Rectal smooth muscle tissue (tissue), 1 donor: ENCODE measurements at regions not wholly inside any gene's neighbourhood (a gene's known extent, or its start where the extent isn't known, plus 50 kb on each side); places are given as distances from the start of the nearest gene placed in this dataset.

Experiments used
- H3K27ac ChIP-seq: one replicate; pipeline ENCODE4 v1.7.0; 2013; ENCODE audit warnings: low read depth, low read length, inconsistent platforms
- H3K27me3 ChIP-seq: one replicate; pipeline ENCODE4 v1.7.0; 2013; ENCODE audit warnings: low read length; ENCODE audit not compliant: control insufficient read depth, insufficient read depth
- H3K36me3 ChIP-seq: one replicate; pipeline ENCODE4 v1.7.0; 2013; ENCODE audit warnings: low read length; ENCODE audit not compliant: control insufficient read depth, insufficient read depth
- H3K4me1 ChIP-seq: one replicate; pipeline ENCODE4 v1.7.0; 2013; ENCODE audit warnings: low read length; ENCODE audit not compliant: control insufficient read depth, insufficient read depth
- H3K4me3 ChIP-seq: one replicate; pipeline ENCODE4 v1.7.0; 2013; ENCODE audit warnings: low read length
- H3K9ac ChIP-seq: one replicate; pipeline ENCODE4 v1.7.0; 2013; ENCODE audit warnings: low read length

GRCh38 chr5:117207088-117207668, 632.6 kb upstream of the SEMA6A start:
- Histone ChIP-seq H3K27me3 (no peaks in the 10 kb centered on the region), H3K36me3 (no peaks in the 10 kb centered on the region), H3K4me1 (no peaks in the 10 kb centered on the region), H3K4me3 (no peak overlapping the region), H3K27ac (no peak overlapping the region), H3K9ac (no peak overlapping the region)

- Histone ChIP-seq H3K27me3 (no peaks in the 10 kb centered on the region), H3K27ac (no peak overlapping the region), H3K4me1 (peaks cover 3% of the 10 kb centered on the region), H3K4me3 (no peak overlapping the region), H3K36me3 (no peaks in the 10 kb centered on the region), H3K9ac (no peak overlapping the region)
These were observed 631.3 kb upstream of the SEMA6A start for GRCh38 chr5:117205894-117206293.

GRCh38 chr5:117204926-117205869, 630.6 kb upstream of the SEMA6A start:
- Histone ChIP-seq H3K4me3 (no peak overlapping the region), H3K36me3 (no peaks in the 10 kb centered on the region), H3K27me3 (no peaks in the 10 kb centered on the region), H3K27ac (no peak overlapping the region), H3K9ac (no peak overlapping the region), H3K4me1 (peaks cover 7% of the 10 kb centered on the region)

DNA sequence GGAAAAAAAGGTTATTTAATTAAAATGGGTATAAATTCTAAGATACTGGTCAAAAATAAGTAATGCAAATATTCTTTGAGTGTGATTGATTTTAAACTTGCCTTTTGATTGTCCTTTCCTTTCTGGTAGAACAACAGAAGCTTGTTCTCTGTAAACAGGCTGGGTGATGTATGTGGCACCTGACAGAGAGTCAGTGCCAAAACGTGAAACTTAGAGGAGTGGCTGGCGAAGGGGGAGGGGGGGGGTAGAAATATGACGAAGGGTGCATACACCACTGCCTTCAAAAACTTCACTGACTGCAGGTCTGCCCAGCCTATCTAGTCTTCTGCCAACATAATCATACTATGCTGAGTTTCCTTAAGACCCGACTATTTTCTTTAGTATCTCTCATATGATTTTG, 629.8 kb upstream of the SEMA6A start:
- no peaks in the 10 kb centered on the region for H3K27me3 ChIP-seq
- H3K4me1 ChIP-seq, result peaks cover 7% of the 10 kb centered on the region
- no peak overlapping the region for H3K9ac ChIP-seq
- no peak overlapping the region for H3K4me3 ChIP-seq
- H3K27ac ChIP-seq, result no peak overlapping the region
- no peaks in the 10 kb centered on the region for H3K36me3 ChIP-seq

DNA sequence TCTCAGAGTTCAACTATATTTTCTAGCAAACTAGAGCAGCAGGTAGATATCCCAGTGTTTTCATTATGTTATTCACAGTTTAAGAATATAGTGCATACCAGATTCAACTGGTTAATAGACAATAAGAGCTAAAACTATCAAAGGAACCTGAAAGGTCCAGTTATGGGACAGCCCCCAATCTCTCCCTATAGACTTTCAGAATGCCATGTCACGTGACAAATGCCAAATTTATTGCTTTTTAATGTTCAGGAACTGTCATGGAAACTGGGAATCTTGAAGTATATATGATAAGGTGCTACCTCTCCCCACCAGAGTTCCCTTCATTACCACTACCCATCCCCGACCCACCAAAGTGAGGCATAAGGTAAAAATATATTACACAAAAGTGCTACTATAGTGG, 629.0 kb upstream of the SEMA6A start:
- Histone ChIP-seq H3K4me1 (peaks cover 7% of the 10 kb centered on the region), H3K4me3 (no peak overlapping the region), H3K36me3 (no peaks in the 10 kb centered on the region), H3K27ac (no peak overlapping the region), H3K9ac (no peak overlapping the region), H3K27me3 (no peaks in the 10 kb centered on the region)

DNA sequence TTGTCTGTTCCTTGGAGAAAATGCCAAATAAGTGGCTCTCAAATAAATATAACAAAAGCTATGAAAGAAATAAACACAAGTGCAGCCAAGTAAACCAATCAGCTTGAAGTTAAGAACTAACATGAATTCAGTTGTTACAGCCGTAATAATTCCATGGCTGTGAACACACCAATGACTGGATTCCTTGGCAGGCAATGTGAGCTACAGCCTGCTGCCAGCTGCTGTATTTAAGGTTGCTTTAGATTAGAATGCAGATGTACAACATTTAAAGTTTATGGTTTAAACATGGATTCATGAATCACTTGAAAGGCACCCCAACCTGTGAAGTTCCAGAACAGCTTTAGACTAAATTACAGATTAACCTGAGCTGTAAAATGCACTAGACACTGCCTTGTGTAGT, 626.4 kb upstream of the SEMA6A start:
- no peaks in the 10 kb centered on the region for H3K36me3 ChIP-seq
- H3K27ac ChIP-seq, result no peak overlapping the region
- H3K4me3 ChIP-seq, result no peak overlapping the region
- H3K27me3 ChIP-seq, result no peaks in the 10 kb centered on the region
- H3K4me1 ChIP-seq, result peaks cover 7% of the 10 kb centered on the region
- no peak overlapping the region for H3K9ac ChIP-seq

DNA sequence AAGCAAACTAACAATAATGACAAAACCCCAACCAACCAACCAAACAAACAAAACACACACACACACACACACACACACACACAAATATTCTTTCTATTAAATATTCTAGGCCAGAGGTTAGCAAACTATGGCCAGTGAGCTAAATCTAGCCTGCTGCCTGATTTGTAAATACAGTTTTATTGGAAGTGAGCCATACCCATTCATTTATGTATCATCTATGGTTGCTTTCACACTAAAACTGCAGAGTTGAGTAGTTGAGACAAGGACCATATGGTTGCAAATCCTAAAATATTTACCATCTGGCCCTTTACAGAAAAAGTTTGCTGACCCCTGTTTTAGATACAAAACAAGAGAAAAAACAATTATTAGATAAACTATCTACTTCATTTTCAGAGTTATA, 620.5 kb upstream of the SEMA6A start:
- H3K4me3 ChIP-seq, result no peak overlapping the region
- H3K4me1 ChIP-seq, result no peaks in the 10 kb centered on the region
- no peaks in the 10 kb centered on the region for H3K27me3 ChIP-seq
- H3K36me3 ChIP-seq, result no peaks in the 10 kb centered on the region
- no peak overlapping the region for H3K27ac ChIP-seq
- H3K9ac ChIP-seq, result no peak overlapping the region

GRCh38 chr5:117191251-117191650, 616.6 kb upstream of the SEMA6A start:
- Histone ChIP-seq H3K27ac (no peak overlapping the region), H3K36me3 (no peaks in the 10 kb centered on the region), H3K4me3 (no peak overlapping the region), H3K9ac (no peak overlapping the region), H3K4me1 (no peaks in the 10 kb centered on the region), H3K27me3 (no peaks in the 10 kb centered on the region)

GRCh38 chr5:117189784-117190183, 615.2 kb upstream of the SEMA6A start:
- H3K4me3 ChIP-seq, result no peak overlapping the region
- H3K36me3 ChIP-seq, result no peaks in the 10 kb centered on the region
- no peak overlapping the region for H3K27ac ChIP-seq
- H3K4me1 ChIP-seq, result no peaks in the 10 kb centered on the region
- no peak overlapping the region for H3K9ac ChIP-seq
- no peaks in the 10 kb centered on the region for H3K27me3 ChIP-seq

DNA sequence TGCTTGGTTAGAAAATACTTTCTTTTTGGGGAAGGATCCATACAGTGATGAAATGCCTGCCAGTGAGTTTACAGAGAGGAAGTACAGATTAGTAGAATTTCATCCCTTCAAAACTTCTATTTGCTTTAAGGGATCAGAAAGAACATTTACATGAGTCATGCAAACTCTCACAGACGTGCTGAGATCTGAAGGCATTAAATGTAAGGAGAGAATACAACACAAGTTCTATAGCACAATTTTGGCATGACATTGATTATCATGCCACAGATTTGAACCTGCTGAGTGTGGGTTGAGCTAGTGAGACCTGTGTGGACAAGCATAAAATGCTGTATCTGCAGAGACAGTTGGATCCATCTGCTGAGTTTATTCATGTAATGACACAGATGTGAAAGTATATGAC, 613.6 kb upstream of the SEMA6A start:
- Histone ChIP-seq H3K36me3 (no peaks in the 10 kb centered on the region), H3K9ac (no peak overlapping the region), H3K27me3 (no peaks in the 10 kb centered on the region), H3K27ac (no peak overlapping the region), H3K4me1 (no peaks in the 10 kb centered on the region), H3K4me3 (no peak overlapping the region)

DNA sequence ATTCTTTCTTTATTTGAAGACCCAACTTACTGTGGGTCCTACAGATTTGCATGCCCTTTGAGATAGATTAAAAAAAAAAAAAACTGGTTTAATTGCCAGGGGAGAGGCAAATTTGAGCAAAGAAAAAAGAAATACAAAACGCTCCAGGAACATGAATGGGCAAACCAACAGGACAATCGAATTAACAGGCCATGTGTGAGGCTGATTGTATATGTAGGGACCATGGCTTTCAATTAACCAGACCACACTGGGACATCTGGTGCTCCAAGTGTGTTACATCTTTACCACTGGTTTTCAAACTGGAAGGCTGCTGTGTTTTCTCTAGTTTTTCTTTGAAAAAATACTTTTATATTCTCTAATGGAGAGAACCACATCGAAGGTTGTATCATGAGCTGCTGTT, 612.1 kb upstream of the SEMA6A start:
- Histone ChIP-seq H3K36me3 (no peaks in the 10 kb centered on the region), H3K27me3 (no peaks in the 10 kb centered on the region), H3K4me1 (no peaks in the 10 kb centered on the region), H3K4me3 (no peak overlapping the region), H3K9ac (no peak overlapping the region), H3K27ac (no peak overlapping the region)

DNA sequence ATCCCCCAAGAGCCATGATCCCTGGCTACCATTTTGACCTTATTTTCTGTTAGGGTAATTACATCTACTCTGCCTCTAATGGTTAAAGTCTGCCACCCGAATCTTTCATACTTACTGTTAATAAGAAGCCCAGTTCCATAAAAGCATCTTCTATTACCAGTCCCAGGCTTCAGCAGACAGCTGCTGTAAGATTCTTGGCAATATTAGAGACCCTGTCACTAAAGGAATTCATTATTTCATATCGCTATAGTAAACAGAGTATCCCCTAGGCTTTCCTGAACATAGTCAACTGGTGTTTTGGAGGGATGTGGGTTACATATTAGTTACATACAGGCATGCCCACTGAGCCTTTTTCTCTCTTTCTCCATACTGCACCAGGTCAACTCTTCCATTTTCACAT, 608.7 kb upstream of the SEMA6A start:
- no peaks in the 10 kb centered on the region for H3K27me3 ChIP-seq
- no peak overlapping the region for H3K4me3 ChIP-seq
- no peak overlapping the region for H3K27ac ChIP-seq
- H3K36me3 ChIP-seq, result no peaks in the 10 kb centered on the region
- H3K4me1 ChIP-seq, result no peaks in the 10 kb centered on the region
- no peak overlapping the region for H3K9ac ChIP-seq

- H3K4me3 ChIP-seq, result no peak overlapping the region
- H3K9ac ChIP-seq, result no peak overlapping the region
- H3K36me3 ChIP-seq, result no peaks in the 10 kb centered on the region
- H3K27ac ChIP-seq, result no peak overlapping the region
- no peaks in the 10 kb centered on the region for H3K27me3 ChIP-seq
- no peaks in the 10 kb centered on the region for H3K4me1 ChIP-seq
These were observed 607.5 kb upstream of the SEMA6A start for GRCh38 chr5:117182104-117182503.
